GM23338 (cell line): ENCODE measurements at regions not wholly inside any gene's neighbourhood (a gene's known extent, or its start where the extent isn't known, plus 50 kb on each side); places are given as distances from the start of the nearest gene placed in this dataset.

Experiments
- ATAC-seq: fragments of 200-7000 bp; cut with Tn5 transposase; 3 replicates; pipeline ENCODE4 v1.9.1; 2020
- DNase-seq: peaks from one replicate; pipeline ENCODE4 v3.0.0-alpha.2; 2015; ENCODE audit warnings: low spot score
- H2AFZ ChIP-seq: fragments of 200-600 bp; sonication (generic); 2 replicates; pipeline ENCODE4 v1.8.0; 2016; ENCODE audit warnings: antibody characterized with exemption, mild to moderate bottlenecking, moderate library complexity
- H3F3A ChIP-seq: fragments of 200-600 bp; sonication (generic); replicated peaks from 2 replicates; pipeline ENCODE4 v1.8.0; 2017; ENCODE audit warnings: antibody characterized with exemption, mixed run types, low read depth
- H3K27ac ChIP-seq: fragments of 200-600 bp; sonication (generic); 2 replicates; pipeline ENCODE4 v1.6.1; 2016; ENCODE audit warnings: low read depth
- H3K27me3 ChIP-seq: fragments of 200-600 bp; sonication (generic); 2 replicates; pipeline ENCODE4 v1.8.0; 2016; ENCODE audit warnings: mild to moderate bottlenecking, mixed run types, moderate library complexity; ENCODE audit not compliant: insufficient read depth
- H3K36me3 ChIP-seq: fragments of 200-600 bp; sonication (generic); 2 replicates; pipeline ENCODE4 v1.8.0; 2016; ENCODE audit warnings: mild to moderate bottlenecking; ENCODE audit not compliant: insufficient read depth
- H3K4me1 ChIP-seq: fragments of 200-600 bp; sonication (generic); 2 replicates; pipeline ENCODE4 v1.8.0; 2016; ENCODE audit warnings: mild to moderate bottlenecking, moderate library complexity; ENCODE audit not compliant: insufficient read depth
- H3K4me2 ChIP-seq: fragments of 200-600 bp; sonication (generic); 2 replicates; pipeline ENCODE4 v1.7.1; 2017; ENCODE audit warnings: mixed run types
- H3K4me3 ChIP-seq: fragments of 200-600 bp; sonication (generic); 2 replicates; pipeline ENCODE4 v1.6.1; 2016; ENCODE audit warnings: mixed run types
- H3K79me2 ChIP-seq: fragments of 200-600 bp; sonication (generic); replicated peaks from 2 replicates; pipeline ENCODE4 v1.8.0; 2017; ENCODE audit warnings: mild to moderate bottlenecking; ENCODE audit not compliant: insufficient read depth
- H3K9me2 ChIP-seq: fragments of 200-600 bp; sonication (generic); 2 replicates; pipeline ENCODE4 v1.8.0; 2017; ENCODE audit not compliant: insufficient read depth
- H4K20me1 ChIP-seq: fragments of 200-600 bp; sonication (generic); replicated peaks from 2 replicates; pipeline ENCODE4 v1.8.0; 2017; ENCODE audit warnings: mild to moderate bottlenecking; ENCODE audit not compliant: insufficient read depth
- H3K27ac Mint-ChIP-seq: 2 replicates; pipeline ENCODE4 v1.8.0; 2020; ENCODE audit warnings: inconsistent platforms, mild to moderate bottlenecking, moderate library complexity, mixed read lengths
- H3K27me3 Mint-ChIP-seq: 3 replicates; pipeline ENCODE4 v1.8.0; 2022; ENCODE audit warnings: low read depth, mild to moderate bottlenecking, moderate library complexity, mixed read lengths, inconsistent platforms; ENCODE audit not compliant: insufficient read depth, poor library complexity
- H3K36me3 Mint-ChIP-seq: 3 replicates; pipeline ENCODE4 v1.8.0; 2021; ENCODE audit warnings: low read depth, mild to moderate bottlenecking, inconsistent platforms, moderate library complexity, mixed read lengths
- H3K4me1 Mint-ChIP-seq: 3 replicates; pipeline ENCODE4 v1.8.0; 2020; ENCODE audit warnings: mild to moderate bottlenecking, inconsistent platforms, mixed read lengths
- H3K4me3 Mint-ChIP-seq: 3 replicates; pipeline ENCODE4 v1.8.0; 2021; ENCODE audit warnings: moderate library complexity, mild to moderate bottlenecking, inconsistent platforms, mixed read lengths
- H3K9me3 Mint-ChIP-seq: 3 replicates; pipeline ENCODE4 v1.8.0; 2020; ENCODE audit warnings: moderate library complexity, mild to moderate bottlenecking, inconsistent platforms, mixed read lengths
- CTCF ChIP-seq, 2 experiments: fragments of 200-600 bp in 1 of 2; sonication (generic) in 1 of 2; conservative IDR thresholded peaks; 2 replicates each; pipeline versions ENCODE4 v1.5.1 to v1.6.1; 2016 to 2017; ENCODE audit warnings: antibody characterized with exemption in 2 of 2, low read depth in 2 of 2, mild to moderate bottlenecking in 2 of 2, moderate library complexity in 1 of 2
- EZH2 ChIP-seq: fragments of 200-600 bp; sonication (generic); IDR thresholded peaks from one replicate; pipeline ENCODE4 v1.8.0; 2017; ENCODE audit warnings: antibody characterized with exemption, mild to moderate bottlenecking, low read depth; ENCODE audit not compliant: unreplicated experiment
- JUNB ChIP-seq: IDR thresholded peaks from one replicate; pipeline ENCODE4 v1.6.1; 2016; ENCODE audit warnings: antibody characterized with exemption; ENCODE audit not compliant: unreplicated experiment
- REST ChIP-seq: IDR thresholded peaks from one replicate; pipeline ENCODE4 v1.6.1; 2018; ENCODE audit warnings: antibody characterized with exemption; ENCODE audit not compliant: unreplicated experiment
- ZNF331 ChIP-seq: fragments of 250-450 bp; sonication (Bioruptor Pico); IDR thresholded peaks from 2 replicates; pipeline ENCODE4 v1.5.0; 2020; ENCODE audit warnings: low read depth, mild to moderate bottlenecking, moderate library complexity
- ZNF462 ChIP-seq: fragments of 250-450 bp; sonication (Bioruptor Pico); IDR thresholded peaks from 2 replicates; pipeline ENCODE4 v1.5.0; 2020; ENCODE audit warnings: mild to moderate bottlenecking, moderate library complexity

- H2AFZ ChIP-seq = no peak overlapping the region
- no peak overlapping the region for H3K27ac ChIP-seq
- no peak overlapping the region for H3K4me3 ChIP-seq
- H3K9me3 Mint-ChIP-seq = peaks cover 4% of the 10 kb centered on the region; the same call in 1 of the 3 replicates
- no peaks in the 10 kb centered on the region for H3K36me3 ChIP-seq
- no peak for ATAC-seq
- H3K4me1 Mint-ChIP-seq = no peaks in the 10 kb centered on the region; the same call in 2 of the 3 replicates
- H3K4me1 ChIP-seq = no peaks in the 10 kb centered on the region
- no peak overlapping the region for H3K4me3 Mint-ChIP-seq
- H3K27me3 Mint-ChIP-seq = peaks cover 2% of the 10 kb centered on the region
- no peaks in the 10 kb centered on the region; the same call in 1 of the 2 replicates for H4K20me1 ChIP-seq
- no peaks in the 10 kb centered on the region for H3F3A ChIP-seq
- H3K9me2 ChIP-seq = 0 out of 2 replicates have a peak, but pooled peaks cover 6% of the 10 kb centered on the region
- no peaks in the 10 kb centered on the region for H3K36me3 Mint-ChIP-seq
- H3K27ac Mint-ChIP-seq = no peak overlapping the region
- no peak for DNase-seq
- H3K4me2 ChIP-seq = no peak overlapping the region
- H3K27me3 ChIP-seq = no peaks in the 10 kb centered on the region
- H3K79me2 ChIP-seq = no peaks in the 10 kb centered on the region
- no peak for TF ChIP-seq ZNF331 (CRISPR knock-in tag)
- TF ChIP-seq JUNB = no peak
- TF ChIP-seq REST = no peak
- TF ChIP-seq EZH2 = no peak
- no peak for TF ChIP-seq CTCF (conservative IDR thresholded peaks at IDR 0.05; ENCODE audit: low read depth in 2 of 2)
Measured at GRCh38 chr2:16430846-16431245, 234.8 kb downstream of the CYRIA start.

GRCh38 chr2:16429431-16430145 is 236.0 kb downstream of the CYRIA start:
- Mint-ChIP-seq H3K27ac (no peak overlapping the region), H3K9me3 (peaks cover 4% of the 10 kb centered on the region; the same call in 1 of the 3 replicates), H3K4me3 (no peak overlapping the region), H3K36me3 (no peaks in the 10 kb centered on the region), H3K27me3 (peaks cover 2% of the 10 kb centered on the region), H3K4me1 (no peaks in the 10 kb centered on the region; the same call in 2 of the 3 replicates)
- ATAC-seq = peak; percentile 42; the same call in 2 of the 3 replicates
- Histone ChIP-seq H3K27me3 (no peaks in the 10 kb centered on the region), H3K9me2 (0 out of 2 replicates have a peak, but pooled peaks cover 6% of the 10 kb centered on the region), H2AFZ (no peak overlapping the region), H3F3A (no peaks in the 10 kb centered on the region), H3K79me2 (no peaks in the 10 kb centered on the region), H3K4me3 (no peak overlapping the region), H3K4me1 (no peaks in the 10 kb centered on the region), H3K4me2 (no peak overlapping the region), H3K36me3 (no peaks in the 10 kb centered on the region), H3K27ac (no peak overlapping the region), H4K20me1 (no peaks in the 10 kb centered on the region; the same call in 1 of the 2 replicates)
- no peak for TF ChIP-seq ZNF462
- DNase-seq = peak; percentile 8
